ENCODE measurements at regions not wholly inside any gene's neighbourhood (a gene's known extent, or its start where the extent isn't known, plus 50 kb on each side); places are given as distances from the start of the nearest gene placed in this dataset.

DNA sequence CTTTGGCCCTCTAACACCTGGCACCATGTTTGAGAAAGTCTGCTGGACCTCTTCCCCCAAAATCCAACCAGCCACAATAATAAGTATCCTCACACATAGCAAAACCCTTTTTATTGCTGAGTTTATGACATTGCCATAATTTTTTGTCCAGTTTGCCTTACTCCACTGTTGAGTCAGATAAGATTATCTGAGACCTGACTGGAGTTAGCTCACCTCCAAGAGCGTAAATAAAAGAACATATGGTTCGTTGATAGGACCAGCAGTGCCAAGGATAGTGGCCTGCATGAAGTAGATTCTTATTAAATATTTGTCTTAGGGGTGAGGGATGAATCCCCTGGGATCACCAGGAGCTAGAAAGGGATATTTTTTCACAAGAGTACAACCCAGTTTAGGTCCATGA lies 510.6 kb upstream of the MPDZ start:
- TF ChIP-seq, protein P1, sequence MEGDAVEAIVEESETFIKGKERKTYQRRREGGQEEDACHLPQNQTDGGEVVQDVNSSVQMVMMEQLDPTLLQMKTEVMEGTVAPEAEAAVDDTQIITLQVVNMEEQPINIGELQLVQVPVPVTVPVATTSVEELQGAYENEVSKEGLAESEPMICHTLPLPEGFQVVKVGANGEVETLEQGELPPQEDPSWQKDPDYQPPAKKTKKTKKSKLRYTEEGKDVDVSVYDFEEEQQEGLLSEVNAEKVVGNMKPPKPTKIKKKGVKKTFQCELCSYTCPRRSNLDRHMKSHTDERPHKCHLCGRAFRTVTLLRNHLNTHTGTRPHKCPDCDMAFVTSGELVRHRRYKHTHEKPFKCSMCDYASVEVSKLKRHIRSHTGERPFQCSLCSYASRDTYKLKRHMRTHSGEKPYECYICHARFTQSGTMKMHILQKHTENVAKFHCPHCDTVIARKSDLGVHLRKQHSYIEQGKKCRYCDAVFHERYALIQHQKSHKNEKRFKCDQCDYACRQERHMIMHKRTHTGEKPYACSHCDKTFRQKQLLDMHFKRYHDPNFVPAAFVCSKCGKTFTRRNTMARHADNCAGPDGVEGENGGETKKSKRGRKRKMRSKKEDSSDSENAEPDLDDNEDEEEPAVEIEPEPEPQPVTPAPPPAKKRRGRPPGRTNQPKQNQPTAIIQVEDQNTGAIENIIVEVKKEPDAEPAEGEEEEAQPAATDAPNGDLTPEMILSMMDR (IDR thresholded peaks at IDR 0.05) = no peak
- no peak for TF ChIP-seq POLR2AphosphoS5 (IDR thresholded peaks at IDR 0.05)

Data from stomach (tissue), 4 donors.